Stimulated activated CD4-positive, alpha-beta T cell treated with anti-CD3 and anti-CD28 coated beads, Interleukin-12 subunit alpha, Interleukin-12 subunit beta, amount 100 ng/mL, for 4 hours (primary cell): ENCODE measurements at regions not wholly inside any gene's neighbourhood (a gene's known extent, or its start where the extent isn't known, plus 50 kb on each side); places are given as distances from the start of the nearest gene placed in this dataset.

Experiments
- DNase-seq: peaks from one replicate; pipeline ENCODE4 v3.0.0-alpha.2; 2020

GRCh38 chr18:70428439-70428838 is 139.6 kb downstream of the SOCS6 start:
- DNase-seq = no peak

- DNase-seq = no peak
These were observed 138.0 kb downstream of the SOCS6 start for GRCh38 chr18:70426818-70427217.

GRCh38 chr18:70425236-70425635 is 136.4 kb downstream of the SOCS6 start:
- no peak for DNase-seq

GRCh38 chr18:70423988-70424387 is 135.1 kb downstream of the SOCS6 start:
- no peak for DNase-seq

GRCh38 chr18:70423120-70423519 is 134.3 kb downstream of the SOCS6 start:
- DNase-seq = no peak

GRCh38 chr18:70422391-70422965 is 133.6 kb downstream of the SOCS6 start:
- DNase-seq = no peak

- no peak for DNase-seq
These were observed 132.9 kb downstream of the SOCS6 start for GRCh38 chr18:70421471-70422390.

- no peak for DNase-seq
These were observed 131.5 kb downstream of the SOCS6 start for GRCh38 chr18:70420146-70420898.

- DNase-seq = no peak
These were observed 130.7 kb downstream of the SOCS6 start for GRCh38 chr18:70419526-70419925.

- no peak for DNase-seq
These were observed 129.9 kb downstream of the SOCS6 start for GRCh38 chr18:70418546-70419311.

- no peak for DNase-seq
These were observed 129.0 kb downstream of the SOCS6 start for GRCh38 chr18:70417847-70418246.

GRCh38 chr18:70416496-70416895 is 127.7 kb downstream of the SOCS6 start:
- DNase-seq = no peak

- DNase-seq = no peak
These were observed 127.1 kb downstream of the SOCS6 start for GRCh38 chr18:70415823-70416488.

- no peak for DNase-seq
These were observed 125.6 kb downstream of the SOCS6 start for GRCh38 chr18:70414315-70414900.

- no peak for DNase-seq
These were observed 124.6 kb downstream of the SOCS6 start for GRCh38 chr18:70413455-70413854.

- no peak for DNase-seq
These were observed 123.1 kb downstream of the SOCS6 start for GRCh38 chr18:70411876-70412435.

- DNase-seq = no peak
These were observed 122.5 kb downstream of the SOCS6 start for GRCh38 chr18:70411307-70411706.

- DNase-seq = no peak
These were observed 116.2 kb downstream of the SOCS6 start for GRCh38 chr18:70405052-70405451.

- DNase-seq = no peak
These were observed 111.6 kb downstream of the SOCS6 start for GRCh38 chr18:70400476-70400875.

- no peak for DNase-seq
These were observed 109.2 kb downstream of the SOCS6 start for GRCh38 chr18:70398076-70398475.

- DNase-seq = no peak
These were observed 108.5 kb downstream of the SOCS6 start for GRCh38 chr18:70397259-70397925.
